ENCODE measurements at regions not wholly inside any gene's neighbourhood (a gene's known extent, or its start where the extent isn't known, plus 50 kb on each side); places are given as distances from the start of the nearest gene placed in this dataset.
"Not testable (repeated sequence)": the region's sequence is repeated elsewhere in the genome, so short reads cannot be mapped to it uniquely, and the experiment has no call there.

GRCh38 chr14:28641189-28641588 lies 125.4 kb upstream of the FOXG1 start:
- not testable (repeated sequence) for H3K27me3 ChIP-seq (ENCODE audit: control insufficient read depth, insufficient read depth, low read length); H3K9me3 ChIP-seq (ENCODE audit: control insufficient read depth, insufficient read depth, low read length); H3K4me3 ChIP-seq (ENCODE audit: low read depth, low read length); H3K36me3 ChIP-seq (ENCODE audit: control insufficient read depth, insufficient read depth, low read length); H3K9ac ChIP-seq (ENCODE audit: low read depth, low read length); H3K4me1 ChIP-seq (ENCODE audit: control insufficient read depth, insufficient read depth, low read length)

- Histone ChIP-seq H3K9ac (ENCODE audit: low read depth, low read length) (no peak overlapping the region), H3K36me3 (ENCODE audit: control insufficient read depth, insufficient read depth, low read length) (no peaks in the 10 kb centered on the region), H3K9me3 (ENCODE audit: control insufficient read depth, insufficient read depth, low read length) (no peaks in the 10 kb centered on the region), H3K27me3 (ENCODE audit: control insufficient read depth, insufficient read depth, low read length) (no peaks in the 10 kb centered on the region), H3K4me1 (ENCODE audit: control insufficient read depth, insufficient read depth, low read length) (no peaks in the 10 kb centered on the region), H3K4me3 (ENCODE audit: low read depth, low read length) (no peak overlapping the region)
These were observed 115.4 kb upstream of the FOXG1 start for GRCh38 chr14:28651148-28651547.

- Histone ChIP-seq H3K36me3 (ENCODE audit: control insufficient read depth, insufficient read depth, low read length) (no peaks in the 10 kb centered on the region), H3K4me1 (ENCODE audit: control insufficient read depth, insufficient read depth, low read length) (no peaks in the 10 kb centered on the region), H3K4me3 (ENCODE audit: low read depth, low read length) (no peak overlapping the region), H3K9ac (ENCODE audit: low read depth, low read length) (no peak overlapping the region), H3K9me3 (ENCODE audit: control insufficient read depth, insufficient read depth, low read length) (no peaks in the 10 kb centered on the region), H3K27me3 (ENCODE audit: control insufficient read depth, insufficient read depth, low read length) (no peaks in the 10 kb centered on the region)
These were observed 113.8 kb upstream of the FOXG1 start for GRCh38 chr14:28652782-28653181.

GRCh38 chr14:28653521-28653920 lies 113.1 kb upstream of the FOXG1 start:
- Histone ChIP-seq H3K36me3 (ENCODE audit: control insufficient read depth, insufficient read depth, low read length) (no peaks in the 10 kb centered on the region), H3K9ac (ENCODE audit: low read depth, low read length) (no peak overlapping the region), H3K4me1 (ENCODE audit: control insufficient read depth, insufficient read depth, low read length) (no peaks in the 10 kb centered on the region), H3K9me3 (ENCODE audit: control insufficient read depth, insufficient read depth, low read length) (no peaks in the 10 kb centered on the region), H3K4me3 (ENCODE audit: low read depth, low read length) (no peak overlapping the region), H3K27me3 (ENCODE audit: control insufficient read depth, insufficient read depth, low read length) (no peaks in the 10 kb centered on the region)

- H3K9ac ChIP-seq (ENCODE audit: low read depth, low read length) = no peak overlapping the region
- H3K27me3 ChIP-seq (ENCODE audit: control insufficient read depth, insufficient read depth, low read length) = no peaks in the 10 kb centered on the region
- peaks cover 14% of the 10 kb centered on the region for H3K4me1 ChIP-seq (ENCODE audit: control insufficient read depth, insufficient read depth, low read length)
- no peak overlapping the region for H3K4me3 ChIP-seq (ENCODE audit: low read depth, low read length)
- H3K9me3 ChIP-seq (ENCODE audit: control insufficient read depth, insufficient read depth, low read length) = no peaks in the 10 kb centered on the region
- no peaks in the 10 kb centered on the region for H3K36me3 ChIP-seq (ENCODE audit: control insufficient read depth, insufficient read depth, low read length)
These were observed 109.8 kb upstream of the FOXG1 start for GRCh38 chr14:28656704-28657255.

- H3K4me1 ChIP-seq (ENCODE audit: control insufficient read depth, insufficient read depth, low read length) = peaks cover 17% of the 10 kb centered on the region
- peak overlapping the region; percentile 19 for H3K4me3 ChIP-seq (ENCODE audit: low read depth, low read length)
- no peak overlapping the region for H3K9ac ChIP-seq (ENCODE audit: low read depth, low read length)
- no peaks in the 10 kb centered on the region for H3K9me3 ChIP-seq (ENCODE audit: control insufficient read depth, insufficient read depth, low read length)
- no peaks in the 10 kb centered on the region for H3K27me3 ChIP-seq (ENCODE audit: control insufficient read depth, insufficient read depth, low read length)
- no peaks in the 10 kb centered on the region for H3K36me3 ChIP-seq (ENCODE audit: control insufficient read depth, insufficient read depth, low read length)
These were observed 105.3 kb upstream of the FOXG1 start for GRCh38 chr14:28661171-28661772.

GRCh38 chr14:28666961-28667360 lies 99.6 kb upstream of the FOXG1 start:
- H3K4me3 ChIP-seq (ENCODE audit: low read depth, low read length) = no peak overlapping the region
- H3K9ac ChIP-seq (ENCODE audit: low read depth, low read length) = no peak overlapping the region
- no peaks in the 10 kb centered on the region for H3K27me3 ChIP-seq (ENCODE audit: control insufficient read depth, insufficient read depth, low read length)
- H3K4me1 ChIP-seq (ENCODE audit: control insufficient read depth, insufficient read depth, low read length) = peaks cover 1% of the 10 kb centered on the region
- H3K9me3 ChIP-seq (ENCODE audit: control insufficient read depth, insufficient read depth, low read length) = no peaks in the 10 kb centered on the region
- no peaks in the 10 kb centered on the region for H3K36me3 ChIP-seq (ENCODE audit: control insufficient read depth, insufficient read depth, low read length)

GRCh38 chr14:28671425-28671824 lies 95.2 kb upstream of the FOXG1 start:
- no peaks in the 10 kb centered on the region for H3K27me3 ChIP-seq (ENCODE audit: control insufficient read depth, insufficient read depth, low read length)
- no peak overlapping the region for H3K9ac ChIP-seq (ENCODE audit: low read depth, low read length)
- H3K36me3 ChIP-seq (ENCODE audit: control insufficient read depth, insufficient read depth, low read length) = no peaks in the 10 kb centered on the region
- no peaks in the 10 kb centered on the region for H3K4me1 ChIP-seq (ENCODE audit: control insufficient read depth, insufficient read depth, low read length)
- H3K4me3 ChIP-seq (ENCODE audit: low read depth, low read length) = no peak overlapping the region
- no peaks in the 10 kb centered on the region for H3K9me3 ChIP-seq (ENCODE audit: control insufficient read depth, insufficient read depth, low read length)

GRCh38 chr14:28673056-28673455 lies 93.5 kb upstream of the FOXG1 start:
- H3K9me3 ChIP-seq (ENCODE audit: control insufficient read depth, insufficient read depth, low read length) = no peaks in the 10 kb centered on the region
- no peaks in the 10 kb centered on the region for H3K4me1 ChIP-seq (ENCODE audit: control insufficient read depth, insufficient read depth, low read length)
- no peak overlapping the region for H3K4me3 ChIP-seq (ENCODE audit: low read depth, low read length)
- H3K36me3 ChIP-seq (ENCODE audit: control insufficient read depth, insufficient read depth, low read length) = no peaks in the 10 kb centered on the region
- H3K27me3 ChIP-seq (ENCODE audit: control insufficient read depth, insufficient read depth, low read length) = no peaks in the 10 kb centered on the region
- no peak overlapping the region for H3K9ac ChIP-seq (ENCODE audit: low read depth, low read length)

- H3K36me3 ChIP-seq (ENCODE audit: control insufficient read depth, insufficient read depth, low read length) = no peaks in the 10 kb centered on the region
- no peak overlapping the region for H3K9ac ChIP-seq (ENCODE audit: low read depth, low read length)
- H3K9me3 ChIP-seq (ENCODE audit: control insufficient read depth, insufficient read depth, low read length) = no peaks in the 10 kb centered on the region
- H3K27me3 ChIP-seq (ENCODE audit: control insufficient read depth, insufficient read depth, low read length) = no peaks in the 10 kb centered on the region
- no peak overlapping the region for H3K4me3 ChIP-seq (ENCODE audit: low read depth, low read length)
- no peaks in the 10 kb centered on the region for H3K4me1 ChIP-seq (ENCODE audit: control insufficient read depth, insufficient read depth, low read length)
These were observed 90.1 kb upstream of the FOXG1 start for GRCh38 chr14:28676479-28676878.

- no peak overlapping the region for H3K4me3 ChIP-seq (ENCODE audit: low read depth, low read length)
- no peaks in the 10 kb centered on the region for H3K9me3 ChIP-seq (ENCODE audit: control insufficient read depth, insufficient read depth, low read length)
- no peak overlapping the region for H3K9ac ChIP-seq (ENCODE audit: low read depth, low read length)
- no peaks in the 10 kb centered on the region for H3K4me1 ChIP-seq (ENCODE audit: control insufficient read depth, insufficient read depth, low read length)
- no peaks in the 10 kb centered on the region for H3K27me3 ChIP-seq (ENCODE audit: control insufficient read depth, insufficient read depth, low read length)
- H3K36me3 ChIP-seq (ENCODE audit: control insufficient read depth, insufficient read depth, low read length) = no peaks in the 10 kb centered on the region
These were observed 89.2 kb upstream of the FOXG1 start for GRCh38 chr14:28677381-28677780.

GRCh38 chr14:28678887-28679286 lies 87.7 kb upstream of the FOXG1 start:
- Histone ChIP-seq H3K36me3 (ENCODE audit: control insufficient read depth, insufficient read depth, low read length) (no peaks in the 10 kb centered on the region), H3K4me3 (ENCODE audit: low read depth, low read length) (no peak overlapping the region), H3K9ac (ENCODE audit: low read depth, low read length) (no peak overlapping the region), H3K4me1 (ENCODE audit: control insufficient read depth, insufficient read depth, low read length) (no peaks in the 10 kb centered on the region), H3K27me3 (ENCODE audit: control insufficient read depth, insufficient read depth, low read length) (no peaks in the 10 kb centered on the region), H3K9me3 (ENCODE audit: control insufficient read depth, insufficient read depth, low read length) (no peaks in the 10 kb centered on the region)
